ENCODE measurements at regions not wholly inside any gene's neighbourhood (a gene's known extent, or its start where the extent isn't known, plus 50 kb on each side); places are given as distances from the start of the nearest gene placed in this dataset.

DNA sequence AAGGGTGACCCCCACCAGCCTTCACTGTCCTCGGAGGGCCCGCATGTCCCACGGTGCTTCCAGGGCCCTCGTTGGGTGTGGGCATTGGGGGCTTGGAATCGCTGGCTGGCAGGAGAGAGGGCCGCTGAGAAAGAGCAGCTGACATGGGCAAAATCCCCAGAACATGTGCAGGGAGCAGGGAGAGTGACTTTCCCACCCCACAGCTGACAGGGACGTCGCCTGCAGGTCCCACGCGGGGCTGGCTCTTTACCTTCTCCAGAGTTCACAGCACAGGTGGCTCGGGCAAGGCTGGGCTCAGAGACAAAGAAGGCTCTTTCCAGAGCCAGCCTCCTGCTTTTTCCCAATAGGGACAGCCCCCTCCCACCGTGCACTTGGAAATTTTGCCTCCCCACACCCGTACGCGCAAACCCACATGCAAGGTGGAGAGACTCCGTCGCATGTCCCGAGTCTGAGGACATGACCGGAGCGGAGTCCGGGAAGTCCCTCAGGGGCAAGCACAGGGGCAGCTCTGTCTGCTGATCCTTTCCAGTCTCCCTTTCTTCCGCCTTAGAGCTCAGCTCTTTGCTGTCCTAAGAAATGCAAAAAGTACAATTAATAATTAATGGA, 370.2 kb upstream of the MYT1L start:
- no peaks in the 10 kb centered on the region for H3K27me3 ChIP-seq
- H3F3A ChIP-seq (ENCODE audit: low read depth): no peaks in the 10 kb centered on the region
- no peak overlapping the region for H3K27ac ChIP-seq
- H3K4me1 Mint-ChIP-seq: peaks cover 44% of the 10 kb centered on the region
- H3K27me3 Mint-ChIP-seq (ENCODE audit: insufficient read depth, low read depth): peaks cover 32% of the 10 kb centered on the region
- TF ChIP-seq CTCF (IDR thresholded peaks at IDR 0.05): no peak
- no peak for TF ChIP-seq EZH2phosphoT487 (IDR thresholded peaks at IDR 0.05)
- no peak for TF ChIP-seq EZH2 (IDR thresholded peaks at IDR 0.05)
- no peaks in the 10 kb centered on the region for H3K36me3 Mint-ChIP-seq
- H3K4me3 ChIP-seq: no peak overlapping the region
- H3K9ac ChIP-seq: no peak overlapping the region
- H3K79me2 ChIP-seq (ENCODE audit: low read depth): no peaks in the 10 kb centered on the region
- H3K4me1 ChIP-seq: peaks cover 19% of the 10 kb centered on the region
- H3K9me3 Mint-ChIP-seq: no peaks in the 10 kb centered on the region
- no peak overlapping the region for H3K4me2 ChIP-seq
- H3K36me3 ChIP-seq: no peaks in the 10 kb centered on the region
- DNase-seq (ENCODE audit: low spot score): no peak
- H3K4me3 Mint-ChIP-seq: no peak overlapping the region
- no peak overlapping the region for H2AFZ ChIP-seq (replicated peaks)
- H3K9me3 ChIP-seq (ENCODE audit: low read depth): no peaks in the 10 kb centered on the region
- H4K20me1 ChIP-seq (ENCODE audit: low read depth): no peaks in the 10 kb centered on the region
- H3K27ac Mint-ChIP-seq: no peak overlapping the region

DNA sequence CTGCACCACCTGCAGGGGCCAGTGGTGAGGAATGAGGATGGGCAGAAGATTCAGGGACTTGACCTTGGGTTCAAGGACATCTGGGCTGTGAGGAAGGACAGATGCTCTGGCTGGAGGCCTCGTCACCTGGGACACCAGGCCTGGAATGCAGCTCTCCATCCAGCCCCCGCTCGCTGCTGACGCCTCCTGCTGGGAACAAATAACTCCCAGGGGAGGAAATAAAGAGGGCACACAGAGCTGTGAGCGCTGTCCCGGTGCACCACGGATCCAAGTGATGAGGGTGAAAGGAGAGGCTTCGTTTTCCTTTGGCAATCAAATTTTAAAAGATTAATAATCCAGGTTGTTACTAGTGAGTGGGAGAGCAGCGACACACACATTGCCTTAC, 368.0 kb upstream of the MYT1L start:
- no peaks in the 10 kb centered on the region for H3F3A ChIP-seq (ENCODE audit: low read depth)
- no peaks in the 10 kb centered on the region for H3K9me3 Mint-ChIP-seq
- H4K20me1 ChIP-seq (ENCODE audit: low read depth): no peaks in the 10 kb centered on the region
- no peak overlapping the region for H3K4me3 ChIP-seq
- DNase-seq (ENCODE audit: low spot score): peak; percentile 38
- H2AFZ ChIP-seq (replicated peaks): no peak overlapping the region
- peak overlapping the region; percentile 2 for H3K4me2 ChIP-seq
- H3K27ac ChIP-seq: no peak overlapping the region
- peak overlapping the region; percentile 89 for H3K27ac Mint-ChIP-seq
- H3K79me2 ChIP-seq (ENCODE audit: low read depth): no peaks in the 10 kb centered on the region
- H3K36me3 ChIP-seq: no peaks in the 10 kb centered on the region
- H3K9ac ChIP-seq: no peak overlapping the region
- peaks cover 28% of the 10 kb centered on the region for H3K4me1 ChIP-seq
- H3K36me3 Mint-ChIP-seq: no peaks in the 10 kb centered on the region
- no peak for TF ChIP-seq CTCF (IDR thresholded peaks at IDR 0.05)
- no peak for TF ChIP-seq EZH2 (IDR thresholded peaks at IDR 0.05)
- TF ChIP-seq EZH2phosphoT487 (IDR thresholded peaks at IDR 0.05): no peak
- peaks cover 32% of the 10 kb centered on the region for H3K27me3 Mint-ChIP-seq (ENCODE audit: insufficient read depth, low read depth)
- H3K4me1 Mint-ChIP-seq: peaks cover 52% of the 10 kb centered on the region
- H3K9me3 ChIP-seq (ENCODE audit: low read depth): no peaks in the 10 kb centered on the region
- H3K4me3 Mint-ChIP-seq: peak overlapping the region; percentile 64
- no peaks in the 10 kb centered on the region for H3K27me3 ChIP-seq

DNA sequence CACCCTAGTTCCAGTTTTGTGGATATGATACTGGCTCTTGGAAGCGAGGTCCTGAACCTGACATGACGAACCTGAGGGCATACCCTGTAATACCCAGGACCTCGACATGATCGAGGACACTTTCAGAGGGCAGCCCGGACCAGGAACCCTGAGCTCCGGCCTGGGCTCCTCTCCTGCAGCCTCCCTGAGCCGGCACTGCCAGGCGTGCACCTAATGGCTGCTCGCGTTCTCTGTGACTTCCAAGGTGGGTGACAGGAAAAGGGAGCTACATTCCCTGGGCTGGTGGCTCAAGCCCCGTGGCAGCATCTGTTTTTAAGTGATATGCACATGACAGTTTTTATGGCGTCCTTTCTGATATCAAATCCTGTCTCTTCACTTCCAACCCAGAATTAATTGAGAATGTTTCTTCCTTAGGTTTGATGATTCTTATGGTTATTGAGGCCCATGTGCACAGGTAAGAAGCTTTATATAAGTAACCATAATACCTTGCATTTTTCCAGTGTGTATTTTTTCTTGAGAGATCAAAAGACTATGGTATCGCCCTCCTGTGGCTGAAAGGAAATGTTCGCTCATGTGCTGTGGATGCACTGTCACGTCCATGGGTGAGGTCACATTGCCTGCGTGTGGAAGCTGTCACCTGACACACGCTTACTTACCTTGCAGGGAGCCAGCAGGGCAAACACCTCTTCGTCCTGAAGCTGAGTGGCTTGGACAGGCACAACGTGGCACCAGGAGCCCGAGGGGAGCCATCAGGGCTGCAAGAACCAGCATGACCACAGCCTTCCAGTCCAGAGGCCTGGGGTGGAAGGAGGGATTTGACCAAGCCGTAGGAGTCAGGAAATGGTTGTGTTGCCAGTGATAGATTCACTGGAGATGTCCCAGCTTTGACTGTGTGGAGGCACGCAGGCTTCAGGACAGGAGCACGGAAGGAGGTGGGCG, 367.4 kb upstream of the MYT1L start:
- Mint-ChIP-seq H3K36me3 (no peaks in the 10 kb centered on the region), H3K4me3 (peak overlapping the region; percentile 64), H3K9me3 (no peaks in the 10 kb centered on the region), H3K27ac (peak overlapping the region; percentile 89), H3K4me1 (peaks cover 50% of the 10 kb centered on the region), H3K27me3 (ENCODE audit: insufficient read depth, low read depth) (peaks cover 33% of the 10 kb centered on the region)
- H3K27ac ChIP-seq: no peak overlapping the region
- peaks cover 22% of the 10 kb centered on the region for H3K4me1 ChIP-seq
- no peak overlapping the region for H2AFZ ChIP-seq (replicated peaks)
- H3K79me2 ChIP-seq (ENCODE audit: low read depth): no peaks in the 10 kb centered on the region
- H4K20me1 ChIP-seq (ENCODE audit: low read depth): no peaks in the 10 kb centered on the region
- no peak for TF ChIP-seq EZH2phosphoT487 (IDR thresholded peaks at IDR 0.05)
- TF ChIP-seq CTCF (IDR thresholded peaks at IDR 0.05): peak; percentile 55
- H3F3A ChIP-seq (ENCODE audit: low read depth): no peaks in the 10 kb centered on the region
- H3K27me3 ChIP-seq: no peaks in the 10 kb centered on the region
- H3K36me3 ChIP-seq: no peaks in the 10 kb centered on the region
- H3K4me3 ChIP-seq: no peak overlapping the region
- H3K4me2 ChIP-seq: no peak overlapping the region
- H3K9ac ChIP-seq: no peak overlapping the region
- no peaks in the 10 kb centered on the region for H3K9me3 ChIP-seq (ENCODE audit: low read depth)
- peak; percentile 29 for DNase-seq (ENCODE audit: low spot score)
